HEK293T (cell line): ENCODE measurements at regions not wholly inside any gene's neighbourhood (a gene's known extent, or its start where the extent isn't known, plus 50 kb on each side); places are given as distances from the start of the nearest gene placed in this dataset.

Experiments
- ARNT ChIP-seq: fragments of 450-650 bp; IDR thresholded peaks from 2 replicates; pipeline ENCODE4 v1.6.1; 2017; ENCODE audit warnings: mild to moderate bottlenecking
- BHLHE40 ChIP-seq: fragments of 450-650 bp; IDR thresholded peaks from 2 replicates; pipeline ENCODE4 v1.6.1; 2016; ENCODE audit warnings: mild to moderate bottlenecking, moderate library complexity, borderline replicate concordance
- CTBP1 ChIP-seq: fragments of 450-650 bp; IDR thresholded peaks from 2 replicates; pipeline ENCODE4 v1.6.1; 2016; ENCODE audit warnings: borderline replicate concordance
- ELF4 ChIP-seq: fragments of 450-650 bp; IDR thresholded peaks from 2 replicates; pipeline ENCODE4 v1.6.1; 2017; ENCODE audit warnings: antibody characterized with exemption
- FOXA1 ChIP-seq: fragments of 450-650 bp; IDR thresholded peaks from 2 replicates; pipeline ENCODE4 v1.6.1; 2016; ENCODE audit warnings: mild to moderate bottlenecking
- FOXM1 ChIP-seq: fragments of 450-650 bp; IDR thresholded peaks from 2 replicates; pipeline ENCODE4 v1.6.1; 2017; ENCODE audit warnings: mild to moderate bottlenecking, borderline replicate concordance
- HDGF ChIP-seq: fragments of 450-650 bp; IDR thresholded peaks from 2 replicates; pipeline ENCODE4 v1.6.1; 2017; ENCODE audit warnings: antibody characterized with exemption, borderline replicate concordance
- NFRKB ChIP-seq: fragments of 450-650 bp; IDR thresholded peaks from 2 replicates; pipeline ENCODE4 v1.6.1; 2016; ENCODE audit warnings: mild to moderate bottlenecking, moderate library complexity
- SP1 ChIP-seq: fragments of 450-650 bp; IDR thresholded peaks from 2 replicates; pipeline ENCODE4 v1.6.1; 2017
- SUZ12 ChIP-seq: fragments of 450-650 bp; IDR thresholded peaks from 2 replicates; pipeline ENCODE4 v1.6.1; 2016; ENCODE audit warnings: mild to moderate bottlenecking
- TARDBP ChIP-seq: fragments of 450-650 bp; IDR thresholded peaks from 2 replicates; pipeline ENCODE4 v1.6.1; 2016
- ZNF384 ChIP-seq: fragments of 450-650 bp; IDR thresholded peaks from 2 replicates; pipeline ENCODE4 v1.6.1; 2016
- TF ChIP-seq, protein P1 (sequence below): fragments of 450-650 bp; IDR thresholded peaks from 2 replicates; pipeline ENCODE4 v1.6.1; 2016

GRCh38 chr9:102114557-102114956 lies 376.1 kb upstream of the GRIN3A start:
- TF ChIP-seq SP1 (no peak), FOXA1 (no peak), BHLHE40 (no peak), FOXM1 (no peak), ZNF384 (no peak), NFRKB (no peak), ARNT (no peak), HDGF (no peak), TARDBP (no peak), ELF4 (no peak), CTBP1 (no peak), SUZ12 (no peak)
- TF ChIP-seq, protein P1, sequence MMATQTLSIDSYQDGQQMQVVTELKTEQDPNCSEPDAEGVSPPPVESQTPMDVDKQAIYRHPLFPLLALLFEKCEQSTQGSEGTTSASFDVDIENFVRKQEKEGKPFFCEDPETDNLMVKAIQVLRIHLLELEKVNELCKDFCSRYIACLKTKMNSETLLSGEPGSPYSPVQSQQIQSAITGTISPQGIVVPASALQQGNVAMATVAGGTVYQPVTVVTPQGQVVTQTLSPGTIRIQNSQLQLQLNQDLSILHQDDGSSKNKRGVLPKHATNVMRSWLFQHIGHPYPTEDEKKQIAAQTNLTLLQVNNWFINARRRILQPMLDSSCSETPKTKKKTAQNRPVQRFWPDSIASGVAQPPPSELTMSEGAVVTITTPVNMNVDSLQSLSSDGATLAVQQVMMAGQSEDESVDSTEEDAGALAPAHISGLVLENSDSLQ: no peak
